LoVo (cell line): ENCODE measurements at regions not wholly inside any gene's neighbourhood (a gene's known extent, or its start where the extent isn't known, plus 50 kb on each side); places are given as distances from the start of the nearest gene placed in this dataset.

Experiments used
- DNase-seq: peaks from one replicate; pipeline ENCODE4 v3.0.0-alpha.2; 2016; ENCODE audit warnings: low spot score

DNA sequence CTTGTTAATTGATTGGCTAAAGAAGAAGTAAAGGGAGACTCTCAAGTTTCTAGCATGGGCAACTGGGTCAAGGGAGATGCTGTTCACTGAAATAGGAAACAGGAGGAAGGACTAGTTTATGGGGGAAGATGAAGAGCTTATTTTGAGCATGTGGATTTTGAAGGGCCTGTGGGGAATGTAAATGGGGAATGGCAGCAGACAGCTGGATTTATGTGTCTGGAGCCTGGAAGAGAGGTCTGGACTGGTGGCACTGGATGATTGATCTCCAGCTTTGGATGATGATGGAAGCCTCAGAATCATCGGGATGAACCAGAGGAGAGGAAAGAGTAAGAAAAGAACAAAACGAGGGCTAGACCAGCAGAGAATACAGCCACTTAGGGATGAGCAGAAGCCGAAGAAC is 54.9 kb upstream of the ENAH start:
- no peak for DNase-seq

- DNase-seq = no peak
These were observed 56.2 kb upstream of the ENAH start for GRCh38 chr1:225709101-225709500.

DNA sequence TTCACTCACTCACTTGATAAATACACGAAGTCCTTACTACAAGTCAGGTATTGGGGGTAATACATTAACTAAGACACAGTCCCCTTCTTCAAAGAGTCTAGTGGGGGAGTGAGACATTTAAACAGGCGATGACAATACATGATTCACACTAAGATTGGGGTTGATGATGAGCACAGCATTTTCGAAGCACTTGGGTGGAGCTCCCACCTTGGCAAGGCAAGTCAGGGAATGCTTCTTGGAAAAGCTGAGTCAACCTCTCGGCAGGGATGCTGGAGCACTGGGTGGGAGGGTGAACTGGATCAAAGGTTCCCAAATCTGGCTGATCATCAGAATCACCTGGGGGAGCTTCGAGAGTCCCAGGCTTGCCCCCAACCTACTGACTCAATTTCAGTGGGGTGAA is 57.9 kb upstream of the ENAH start:
- DNase-seq = peak; percentile 47

- DNase-seq = no peak
These were observed 58.5 kb upstream of the ENAH start for GRCh38 chr1:225711236-225711937.

- DNase-seq = no peak
These were observed 59.5 kb upstream of the ENAH start for GRCh38 chr1:225712391-225712790.

DNA sequence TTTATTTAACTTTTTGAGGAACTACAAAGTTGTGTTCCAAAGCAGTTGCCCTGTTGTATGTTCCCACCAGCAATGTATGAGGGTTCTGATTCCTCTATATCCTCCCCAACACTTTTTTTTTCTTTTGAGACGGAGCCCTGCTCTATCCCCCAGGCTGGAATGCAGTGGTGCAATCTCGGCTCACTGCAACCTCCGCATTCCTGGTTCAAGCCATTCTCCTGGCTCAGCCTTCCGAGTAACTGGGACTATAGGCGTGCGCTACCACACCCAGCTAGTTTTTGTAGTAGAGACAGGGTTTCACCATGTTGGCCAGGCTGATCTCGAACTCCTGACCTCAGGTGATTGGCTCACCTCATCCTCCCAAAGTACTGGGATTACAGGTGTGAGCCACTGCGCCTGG is 60.4 kb upstream of the ENAH start:
- no peak for DNase-seq

DNA sequence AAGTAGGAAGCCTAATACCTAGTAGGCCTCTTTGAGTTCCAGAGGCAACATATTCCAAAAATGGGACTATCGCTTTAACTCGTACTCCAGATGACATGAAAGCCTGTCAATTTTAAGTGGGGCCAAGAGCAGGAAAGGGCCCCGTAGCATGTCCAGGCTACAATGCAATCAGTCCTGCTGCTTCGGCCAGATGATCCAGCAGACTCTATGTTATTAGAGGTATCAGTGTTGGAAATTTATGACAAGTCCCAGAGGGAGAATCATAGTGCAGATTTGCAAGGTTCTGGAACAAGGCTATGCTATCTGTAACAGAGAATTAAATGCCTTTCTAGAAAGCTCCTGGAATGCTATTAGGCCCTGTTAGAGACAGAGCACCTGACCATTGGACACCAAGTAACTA is 56.7 kb upstream of the SRP9 start:
- no peak for DNase-seq

GRCh38 chr1:225724251-225724650 is 53.4 kb upstream of the SRP9 start:
- no peak for DNase-seq
